ENCODE measurements at regions not wholly inside any gene's neighbourhood (a gene's known extent, or its start where the extent isn't known, plus 50 kb on each side); places are given as distances from the start of the nearest gene placed in this dataset.

GRCh38 chr9:16343249-16344237 is 526.9 kb downstream of the BNC2 start:
- Histone ChIP-seq H3K36me3 (ENCODE audit: control insufficient read depth in 1 of 2, insufficient read depth in 2 of 2, low read depth in 1 of 2, low read length in 2 of 2) (no peaks in the 10 kb centered on the region), H4K91ac (ENCODE audit: low read length) (no peak overlapping the region), H3K27me3 (ENCODE audit: control insufficient read depth in 1 of 2, insufficient read depth in 1 of 2, low read length in 2 of 2) (no peaks in the 10 kb centered on the region), H3K79me1 (replicated peaks; ENCODE audit: low read length, poor library complexity, severe bottlenecking) (no peaks in the 10 kb centered on the region), H2AK5ac (ENCODE audit: low read length, severe bottlenecking) (peak overlapping the region; percentile 17), H3K14ac (ENCODE audit: low read length in 2 of 2) (no peak overlapping the region), H3K4me2 (ENCODE audit: low read length, poor library complexity, severe bottlenecking) (no peak overlapping the region), H2BK5ac (ENCODE audit: low read depth, low read length, poor library complexity, severe bottlenecking) (no peak overlapping the region), H3K27ac (ENCODE audit: low read length, poor library complexity, severe bottlenecking) (no peak overlapping the region), H4K8ac (ENCODE audit: low read length) (no peak overlapping the region), H3K9ac (ENCODE audit: low read length) (peak overlapping the region; percentile 64), H3K4me3 (ENCODE audit: insufficient read depth in 1 of 2, low read depth in 1 of 2, low read length in 2 of 2) (no peak overlapping the region), H3K9me3 (ENCODE audit: control insufficient read depth, low read length) (no peaks in the 10 kb centered on the region), H2BK15ac (ENCODE audit: low read depth, poor library complexity, severe bottlenecking) (no peak overlapping the region), H2BK12ac (ENCODE audit: low read length in 2 of 2) (no peak overlapping the region), H3K18ac (ENCODE audit: low read depth in 1 of 2, low read length in 2 of 2) (no peak overlapping the region), H3K23ac (ENCODE audit: low read length in 2 of 2) (no peak overlapping the region), H2BK120ac (ENCODE audit: low read depth, low read length) (no peak overlapping the region), H2AFZ (ENCODE audit: low read depth, low read length) (no peak overlapping the region), H3K4ac (ENCODE audit: low read depth in 1 of 2, low read length in 2 of 2) (no peak overlapping the region), H3K4me1 (ENCODE audit: control insufficient read depth, insufficient read depth, low read depth, low read length) (peaks cover 2% of the 10 kb centered on the region)
- peak; percentile 8 for DNase-seq
- WGBS = 84% methylated on average over 11 of the region's 12 CpGs

GRCh38 chr9:16344343-16344742 is 526.1 kb downstream of the BNC2 start:
- Histone ChIP-seq H3K9me3 (ENCODE audit: control insufficient read depth, low read length) (no peaks in the 10 kb centered on the region), H3K9ac (ENCODE audit: low read length) (peak overlapping the region; percentile 64), H3K27me3 (ENCODE audit: control insufficient read depth in 1 of 2, insufficient read depth in 1 of 2, low read length in 2 of 2) (no peaks in the 10 kb centered on the region), H3K14ac (ENCODE audit: low read length in 2 of 2) (no peak overlapping the region), H3K23ac (ENCODE audit: low read length in 2 of 2) (no peak overlapping the region), H3K18ac (ENCODE audit: low read depth in 1 of 2, low read length in 2 of 2) (peak overlapping the region in 1 of 2 experiments; percentile 49), H2AFZ (ENCODE audit: low read depth, low read length) (no peak overlapping the region), H3K36me3 (ENCODE audit: control insufficient read depth in 1 of 2, insufficient read depth in 2 of 2, low read depth in 1 of 2, low read length in 2 of 2) (no peaks in the 10 kb centered on the region), H3K4me2 (ENCODE audit: low read length, poor library complexity, severe bottlenecking) (no peak overlapping the region), H3K4me1 (ENCODE audit: control insufficient read depth, insufficient read depth, low read depth, low read length) (peaks cover 2% of the 10 kb centered on the region), H3K27ac (ENCODE audit: low read length, poor library complexity, severe bottlenecking) (no peak overlapping the region), H2BK12ac (ENCODE audit: low read length in 2 of 2) (no peak overlapping the region), H3K4ac (ENCODE audit: low read depth in 1 of 2, low read length in 2 of 2) (no peak overlapping the region), H3K4me3 (ENCODE audit: insufficient read depth in 1 of 2, low read depth in 1 of 2, low read length in 2 of 2) (no peak overlapping the region), H2AK5ac (ENCODE audit: low read length, severe bottlenecking) (peak overlapping the region; percentile 17), H3K79me1 (replicated peaks; ENCODE audit: low read length, poor library complexity, severe bottlenecking) (no peaks in the 10 kb centered on the region), H2BK120ac (ENCODE audit: low read depth, low read length) (peak overlapping the region; percentile 24), H2BK15ac (ENCODE audit: low read depth, poor library complexity, severe bottlenecking) (no peak overlapping the region), H4K8ac (ENCODE audit: low read length) (no peak overlapping the region), H4K91ac (ENCODE audit: low read length) (no peak overlapping the region), H2BK5ac (ENCODE audit: low read depth, low read length, poor library complexity, severe bottlenecking) (no peak overlapping the region)
- 7% methylated on average over 5 of the region's 6 CpGs for WGBS
- peak; percentile 94 for DNase-seq

GRCh38 chr9:16345902-16346301 is 524.6 kb downstream of the BNC2 start:
- no peak overlapping the region for H3K14ac ChIP-seq (ENCODE audit: low read length in 2 of 2)
- H3K9me3 ChIP-seq (ENCODE audit: control insufficient read depth, low read length) = no peaks in the 10 kb centered on the region
- H3K9ac ChIP-seq (ENCODE audit: low read length) = no peak overlapping the region
- H4K8ac ChIP-seq (ENCODE audit: low read length) = no peak overlapping the region
- H2BK5ac ChIP-seq (ENCODE audit: low read depth, low read length, poor library complexity, severe bottlenecking) = no peak overlapping the region
- over 99% methylated on average over 3 of the region's 3 CpGs for WGBS
- no peak overlapping the region for H3K4me2 ChIP-seq (ENCODE audit: low read length, poor library complexity, severe bottlenecking)
- no peak overlapping the region for H3K18ac ChIP-seq (ENCODE audit: low read depth in 1 of 2, low read length in 2 of 2)
- H3K79me1 ChIP-seq (replicated peaks; ENCODE audit: low read length, poor library complexity, severe bottlenecking) = no peaks in the 10 kb centered on the region
- H2BK12ac ChIP-seq (ENCODE audit: low read length in 2 of 2) = no peak overlapping the region
- H2BK120ac ChIP-seq (ENCODE audit: low read depth, low read length) = peak overlapping the region; percentile 15
- no peaks in the 10 kb centered on the region for H3K36me3 ChIP-seq (ENCODE audit: control insufficient read depth in 1 of 2, insufficient read depth in 2 of 2, low read depth in 1 of 2, low read length in 2 of 2)
- no peak overlapping the region for H4K91ac ChIP-seq (ENCODE audit: low read length)
- H2AFZ ChIP-seq (ENCODE audit: low read depth, low read length) = no peak overlapping the region
- no peak for DNase-seq
- H3K4me1 ChIP-seq (ENCODE audit: control insufficient read depth, insufficient read depth, low read depth, low read length) = peaks cover 2% of the 10 kb centered on the region
- H3K4ac ChIP-seq (ENCODE audit: low read depth in 1 of 2, low read length in 2 of 2) = no peak overlapping the region
- no peaks in the 10 kb centered on the region for H3K27me3 ChIP-seq (ENCODE audit: control insufficient read depth in 1 of 2, insufficient read depth in 1 of 2, low read length in 2 of 2)
- H2AK5ac ChIP-seq (ENCODE audit: low read length, severe bottlenecking) = no peak overlapping the region
- H3K23ac ChIP-seq (ENCODE audit: low read length in 2 of 2) = no peak overlapping the region
- no peak overlapping the region for H3K4me3 ChIP-seq (ENCODE audit: insufficient read depth in 1 of 2, low read depth in 1 of 2, low read length in 2 of 2)
- H2BK15ac ChIP-seq (ENCODE audit: low read depth, poor library complexity, severe bottlenecking) = peak overlapping the region; percentile 62
- H3K27ac ChIP-seq (ENCODE audit: low read length, poor library complexity, severe bottlenecking) = no peak overlapping the region

- no peak overlapping the region for H3K4me2 ChIP-seq (ENCODE audit: low read length, poor library complexity, severe bottlenecking)
- peaks cover 2% of the 10 kb centered on the region for H3K4me1 ChIP-seq (ENCODE audit: control insufficient read depth, insufficient read depth, low read depth, low read length)
- no peak overlapping the region for H3K4ac ChIP-seq (ENCODE audit: low read depth in 1 of 2, low read length in 2 of 2)
- H3K23ac ChIP-seq (ENCODE audit: low read length in 2 of 2) = no peak overlapping the region
- no peak overlapping the region for H3K9ac ChIP-seq (ENCODE audit: low read length)
- 95% methylated on average over 5 of the region's 5 CpGs for WGBS
- no peaks in the 10 kb centered on the region for H3K79me1 ChIP-seq (replicated peaks; ENCODE audit: low read length, poor library complexity, severe bottlenecking)
- H2BK15ac ChIP-seq (ENCODE audit: low read depth, poor library complexity, severe bottlenecking) = peak overlapping the region; percentile 29
- peak overlapping the region in 1 of 2 experiments; percentile 74 for H2BK12ac ChIP-seq (ENCODE audit: low read length in 2 of 2)
- H2BK5ac ChIP-seq (ENCODE audit: low read depth, low read length, poor library complexity, severe bottlenecking) = no peak overlapping the region
- no peak overlapping the region for H2BK120ac ChIP-seq (ENCODE audit: low read depth, low read length)
- no peak overlapping the region for H4K91ac ChIP-seq (ENCODE audit: low read length)
- no peak overlapping the region for H3K18ac ChIP-seq (ENCODE audit: low read depth in 1 of 2, low read length in 2 of 2)
- H3K14ac ChIP-seq (ENCODE audit: low read length in 2 of 2) = no peak overlapping the region
- no peaks in the 10 kb centered on the region for H3K36me3 ChIP-seq (ENCODE audit: control insufficient read depth in 1 of 2, insufficient read depth in 2 of 2, low read depth in 1 of 2, low read length in 2 of 2)
- H2AK5ac ChIP-seq (ENCODE audit: low read length, severe bottlenecking) = no peak overlapping the region
- DNase-seq = no peak
- no peak overlapping the region for H3K4me3 ChIP-seq (ENCODE audit: insufficient read depth in 1 of 2, low read depth in 1 of 2, low read length in 2 of 2)
- H4K8ac ChIP-seq (ENCODE audit: low read length) = no peak overlapping the region
- no peaks in the 10 kb centered on the region for H3K9me3 ChIP-seq (ENCODE audit: control insufficient read depth, low read length)
- H2AFZ ChIP-seq (ENCODE audit: low read depth, low read length) = no peak overlapping the region
- H3K27ac ChIP-seq (ENCODE audit: low read length, poor library complexity, severe bottlenecking) = no peak overlapping the region
- no peaks in the 10 kb centered on the region for H3K27me3 ChIP-seq (ENCODE audit: control insufficient read depth in 1 of 2, insufficient read depth in 1 of 2, low read length in 2 of 2)
Observed at GRCh38 chr9:16347886-16348285, 522.6 kb downstream of the BNC2 start.
